GM12878 (cell line): ENCODE measurements at regions not wholly inside any gene's neighbourhood (a gene's known extent, or its start where the extent isn't known, plus 50 kb on each side); places are given as distances from the start of the nearest gene placed in this dataset.

Experiments
- ATAC-seq: fragments of 200-7000 bp; cut with Tn5 transposase; 3 replicates; pipeline ENCODE4 v1.9.1; 2020; ENCODE audit warnings: mild to moderate bottlenecking, moderate library complexity
- BruUV-seq: library from RNA; stranded (reverse); fragments of 400-500 nt; replicated peaks from 2 replicates; lab custom pipeline; 2021; lab: Mats Ljungman, UMichigan
- CTCF ChIA-PET: fragments of 300-600 bp; sonication (Branson Sonifier 250); formaldehyde crosslinking; extraction: SDS; loops from one replicate; lab custom pipeline; 2021; ENCODE audit warnings: inconsistent platforms; lab: Yijun Ruan, JAX
- POLR2A ChIA-PET: fragments of 350-600 bp; formaldehyde crosslinking; extraction: SDS; loops from one replicate; lab custom pipeline; 2021; ENCODE audit warnings: inconsistent platforms; lab: Charles Lee
- RAD21 ChIA-PET: fragments of 300-600 bp; sonication (Branson Sonifier 250); formaldehyde crosslinking; loops from one replicate; lab custom pipeline; 2023; ENCODE audit warnings: antibody characterized with exemption; ENCODE audit not compliant: unreplicated experiment; lab: Charles Lee
- SMC1A ChIA-PET: fragments of 300-600 bp; sonication (Branson Sonifier 250); formaldehyde crosslinking; loops from one replicate; lab custom pipeline; 2023; ENCODE audit not compliant: unreplicated experiment, uncharacterized antibody; lab: Charles Lee
- DNase-seq: peaks from one replicate; pipeline ENCODE4 v3.0.0-alpha.2; 2011; ENCODE audit warnings: low read depth, low spot score
- FAIRE-seq: peaks from 3 replicates; lab custom pipeline; 2011; peaks lifted over from hg19 to GRCh38; lab: Jason Lieb, UNC
- H2AFZ ChIP-seq: 2 replicates; pipeline ENCODE4 v1.6.0; 2011; ENCODE audit warnings: low read depth, low read length, control low read depth; ENCODE audit not compliant: control insufficient read depth
- H3K27ac ChIP-seq: 2 replicates; pipeline ENCODE4 v1.5.1; 2011; ENCODE audit warnings: control low read depth; ENCODE audit not compliant: control insufficient read depth, insufficient read depth
- H3K27me3 ChIP-seq, 2 experiments: replicated peaks in 1 of 2; 2 replicates each; pipeline versions ENCODE4 v1.6.0 to v1.6.1; 2011; ENCODE audit warnings: low read length in 1 of 2; ENCODE audit not compliant: control insufficient read depth in 2 of 2, insufficient read depth in 2 of 2
- H3K36me3 ChIP-seq, 2 experiments: 2 replicates each; pipeline ENCODE4 v1.5.1; 2011; ENCODE audit warnings: low read length in 1 of 2; ENCODE audit not compliant: control insufficient read depth in 2 of 2, insufficient read depth in 2 of 2
- H3K4me1 ChIP-seq: 2 replicates; pipeline ENCODE4 v1.6.1; 2011; ENCODE audit warnings: mild to moderate bottlenecking, low read length, moderate library complexity, mixed read lengths; ENCODE audit not compliant: control insufficient read depth, insufficient read depth
- H3K4me2 ChIP-seq: 2 replicates; pipeline ENCODE4 v1.6.0; 2011; ENCODE audit warnings: control low read depth; ENCODE audit not compliant: control insufficient read depth, insufficient read depth
- H3K4me3 ChIP-seq: fragments of 200-600 bp; sonication (generic); 2 replicates; pipeline ENCODE4 v1.5.1; 2016
- H3K79me2 ChIP-seq: 2 replicates; pipeline ENCODE4 v1.6.0; 2011; ENCODE audit warnings: low read length; ENCODE audit not compliant: control insufficient read depth, insufficient read depth
- H3K9ac ChIP-seq: 2 replicates; pipeline ENCODE4 v1.8.0; 2011; ENCODE audit warnings: low read length, control low read depth, mixed read lengths; ENCODE audit not compliant: control insufficient read depth, insufficient read depth
- H3K9me3 ChIP-seq: replicated peaks from 3 replicates; pipeline ENCODE4 v1.5.1; 2011; ENCODE audit warnings: mild to moderate bottlenecking, low read length; ENCODE audit not compliant: control insufficient read depth, insufficient read depth
- H4K20me1 ChIP-seq: 2 replicates; pipeline ENCODE4 v1.6.0; 2011; ENCODE audit not compliant: control insufficient read depth, insufficient read depth
- IKZF1 ChIP-seq: fragments of 450-650 bp; conservative IDR thresholded peaks from 2 replicates; pipeline ENCODE4 v1.6.1; 2017; ENCODE audit warnings: antibody characterized with exemption, mild to moderate bottlenecking
- MTA2 ChIP-seq: fragments of 450-650 bp; IDR thresholded peaks from 2 replicates; pipeline ENCODE4 v1.6.1; 2016; ENCODE audit warnings: low read depth, mild to moderate bottlenecking, moderate library complexity
- ZNF217 ChIP-seq: fragments of 450-650 bp; IDR thresholded peaks from 2 replicates; pipeline ENCODE4 v1.6.1; 2017; ENCODE audit warnings: antibody characterized with exemption, mild to moderate bottlenecking
- WGBS: methylation state at CpG from one replicate; pipeline ENCODE4 v1.1.6; 2016; ENCODE audit warnings: low lambda C conversion rate; ENCODE audit not compliant: insufficient replicate concordance, insufficient coverage; ENCODE audit errors: missing lambda C conversion rate; 5-methylcytosine and 5-hydroxymethylcytosine counted together
- in situ Hi-C: fragments of 300-500 bp; cut with MboI; formaldehyde crosslinking; loops from 9 replicates; pipeline ENCODE4 v1.14.3; 2018; ENCODE audit warnings: mixed read lengths
- intact Hi-C: fragments of 100-400 bp; cut with micrococcal nuclease; formaldehyde crosslinking; loops from one replicate; pipeline ENCODE4 v1.14.2; 2022; ENCODE audit not compliant: unreplicated experiment
- TF ChIP-seq, protein P1 (sequence below): fragments of 450-650 bp; formaldehyde crosslinking; IDR thresholded peaks from 2 replicates; pipeline ENCODE4 v1.5.0; 2022; ENCODE audit warnings: mild to moderate bottlenecking, missing genetic modification characterization
- TF ChIP-seq, protein P2 (sequence below): IDR thresholded peaks from 2 replicates; pipeline ENCODE4 v1.6.1; 2012; ENCODE audit warnings: low read depth, low read length, improper control_type of control experiment

DNA sequence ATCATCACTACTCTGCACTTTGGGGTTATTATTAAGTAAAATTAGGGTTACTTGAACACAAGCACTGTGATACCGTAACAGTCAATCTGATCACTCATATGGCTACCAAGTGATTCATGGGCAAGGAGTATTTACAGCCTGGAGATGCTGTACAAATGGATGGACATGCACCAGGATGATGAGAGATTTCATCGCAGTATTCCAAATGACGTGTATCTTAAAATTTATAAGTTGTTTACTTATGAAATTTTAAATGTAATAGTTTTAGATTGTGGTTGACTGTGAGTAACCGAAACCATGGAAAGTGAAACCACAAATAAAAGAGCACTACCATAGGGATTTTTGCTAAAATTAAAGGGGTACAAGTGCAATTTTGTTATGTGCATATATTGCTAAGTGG lies 462.2 kb upstream of the PTGER4 start:
- ATAC-seq = no peak
- Histone ChIP-seq H2AFZ (no peak overlapping the region), H3K27ac (no peak overlapping the region), H3K9me3 (no peaks in the 10 kb centered on the region), H3K9ac (no peak overlapping the region), H3K4me1 (no peaks in the 10 kb centered on the region), H4K20me1 (no peaks in the 10 kb centered on the region), H3K4me3 (no peak overlapping the region), H3K36me3 (no peaks in the 10 kb centered on the region), H3K4me2 (no peak overlapping the region), H3K27me3 (no peaks in the 10 kb centered on the region), H3K79me2 (no peaks in the 10 kb centered on the region)
- WGBS = 77% methylated on average over 4 of the region's 4 CpGs
- ChIA-PET POLR2A (no interaction called here), CTCF (no interaction called here), SMC1A (no interaction called here), RAD21 (no interaction called here)
- no TSS peak for BruUV-seq
- intact Hi-C loops = no loop called here
- DNase-seq = no peak
- no peak for TF ChIP-seq MTA2
- TF ChIP-seq, protein P1, sequence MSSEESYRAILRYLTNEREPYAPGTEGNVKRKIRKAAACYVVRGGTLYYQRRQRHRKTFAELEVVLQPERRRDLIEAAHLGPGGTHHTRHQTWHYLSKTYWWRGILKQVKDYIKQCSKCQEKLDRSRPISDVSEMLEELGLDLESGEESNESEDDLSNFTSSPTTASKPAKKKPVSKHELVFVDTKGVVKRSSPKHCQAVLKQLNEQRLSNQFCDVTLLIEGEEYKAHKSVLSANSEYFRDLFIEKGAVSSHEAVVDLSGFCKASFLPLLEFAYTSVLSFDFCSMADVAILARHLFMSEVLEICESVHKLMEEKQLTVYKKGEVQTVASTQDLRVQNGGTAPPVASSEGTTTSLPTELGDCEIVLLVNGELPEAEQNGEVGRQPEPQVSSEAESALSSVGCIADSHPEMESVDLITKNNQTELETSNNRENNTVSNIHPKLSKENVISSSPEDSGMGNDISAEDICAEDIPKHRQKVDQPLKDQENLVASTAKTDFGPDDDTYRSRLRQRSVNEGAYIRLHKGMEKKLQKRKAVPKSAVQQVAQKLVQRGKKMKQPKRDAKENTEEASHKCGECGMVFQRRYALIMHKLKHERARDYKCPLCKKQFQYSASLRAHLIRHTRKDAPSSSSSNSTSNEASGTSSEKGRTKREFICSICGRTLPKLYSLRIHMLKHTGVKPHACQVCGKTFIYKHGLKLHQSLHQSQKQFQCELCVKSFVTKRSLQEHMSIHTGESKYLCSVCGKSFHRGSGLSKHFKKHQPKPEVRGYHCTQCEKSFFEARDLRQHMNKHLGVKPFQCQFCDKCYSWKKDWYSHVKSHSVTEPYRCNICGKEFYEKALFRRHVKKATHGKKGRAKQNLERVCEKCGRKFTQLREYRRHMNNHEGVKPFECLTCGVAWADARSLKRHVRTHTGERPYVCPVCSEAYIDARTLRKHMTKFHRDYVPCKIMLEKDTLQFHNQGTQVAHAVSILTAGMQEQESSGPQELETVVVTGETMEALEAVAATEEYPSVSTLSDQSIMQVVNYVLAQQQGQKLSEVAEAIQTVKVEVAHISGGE = no peak
- TF ChIP-seq ZNF217 = no peak
- TF ChIP-seq, protein P2, sequence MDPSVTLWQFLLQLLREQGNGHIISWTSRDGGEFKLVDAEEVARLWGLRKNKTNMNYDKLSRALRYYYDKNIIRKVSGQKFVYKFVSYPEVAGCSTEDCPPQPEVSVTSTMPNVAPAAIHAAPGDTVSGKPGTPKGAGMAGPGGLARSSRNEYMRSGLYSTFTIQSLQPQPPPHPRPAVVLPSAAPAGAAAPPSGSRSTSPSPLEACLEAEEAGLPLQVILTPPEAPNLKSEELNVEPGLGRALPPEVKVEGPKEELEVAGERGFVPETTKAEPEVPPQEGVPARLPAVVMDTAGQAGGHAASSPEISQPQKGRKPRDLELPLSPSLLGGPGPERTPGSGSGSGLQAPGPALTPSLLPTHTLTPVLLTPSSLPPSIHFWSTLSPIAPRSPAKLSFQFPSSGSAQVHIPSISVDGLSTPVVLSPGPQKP = no peak
- no peak for TF ChIP-seq IKZF1
- no peak for FAIRE-seq
- in situ Hi-C loops = no loop called here
